Stimulated activated CD8-positive, alpha-beta memory T cell treated with anti-CD3 and anti-CD28 coated beads, Interleukin-15, amount 100 ng/mL, for 4 hours (primary cell): ENCODE measurements at regions not wholly inside any gene's neighbourhood (a gene's known extent, or its start where the extent isn't known, plus 50 kb on each side); places are given as distances from the start of the nearest gene placed in this dataset.

Source experiments
- DNase-seq, 2 donors: peaks; one replicate each; pipeline ENCODE4 v3.0.0-alpha.2; 2020; ENCODE audit warnings: low read depth in 2 of 2

GRCh38 chr13:80132741-80133601, 208.0 kb downstream of the SPRY2 start:
- DNase-seq: no peak

DNA sequence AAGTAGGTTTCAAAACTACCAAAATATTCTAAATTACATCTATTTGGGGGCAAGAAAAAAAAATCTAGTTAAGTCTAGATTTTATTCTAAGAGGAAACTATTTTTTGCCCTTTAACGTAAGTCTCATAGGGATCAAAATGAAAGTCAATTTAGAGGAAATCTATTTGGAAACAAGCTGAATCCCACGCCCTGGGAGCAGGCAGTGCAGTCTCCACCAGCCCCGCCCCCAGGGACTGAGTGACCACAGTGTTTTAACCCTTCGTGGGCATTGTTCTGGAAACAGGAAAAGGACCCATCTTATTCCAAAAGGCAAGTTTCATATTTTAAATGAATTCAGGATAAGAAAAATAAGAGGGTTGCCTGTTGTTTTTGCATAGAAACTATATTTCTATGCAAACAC, 209.7 kb downstream of the SPRY2 start:
- no peak for DNase-seq

- no peak for DNase-seq
Measured at GRCh38 chr13:80126389-80127068, 214.4 kb downstream of the SPRY2 start.

- no peak for DNase-seq
Measured at GRCh38 chr13:80123945-80124344, 217.0 kb downstream of the SPRY2 start.

- DNase-seq: no peak
Measured at GRCh38 chr13:80121038-80121437, 219.9 kb downstream of the SPRY2 start.

DNA sequence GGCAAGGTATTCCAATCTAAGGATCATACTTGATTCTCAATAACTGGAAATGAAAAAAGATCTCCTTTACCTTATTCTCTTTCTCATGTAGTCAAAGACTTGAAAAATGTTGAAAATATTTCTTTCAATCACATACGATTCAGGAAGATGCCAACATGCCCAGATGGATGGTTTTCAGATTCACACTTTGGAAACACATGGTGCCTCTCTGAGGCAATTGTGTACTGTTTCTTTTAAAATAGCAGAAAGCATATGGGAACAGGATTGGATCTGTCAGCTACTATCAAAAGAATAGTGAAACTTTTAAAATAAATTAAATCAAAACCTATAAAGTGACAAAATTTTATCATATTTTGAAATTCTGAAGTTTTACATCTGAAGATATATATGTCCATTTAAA, 222.4 kb downstream of the SPRY2 start:
- DNase-seq: no peak

DNA sequence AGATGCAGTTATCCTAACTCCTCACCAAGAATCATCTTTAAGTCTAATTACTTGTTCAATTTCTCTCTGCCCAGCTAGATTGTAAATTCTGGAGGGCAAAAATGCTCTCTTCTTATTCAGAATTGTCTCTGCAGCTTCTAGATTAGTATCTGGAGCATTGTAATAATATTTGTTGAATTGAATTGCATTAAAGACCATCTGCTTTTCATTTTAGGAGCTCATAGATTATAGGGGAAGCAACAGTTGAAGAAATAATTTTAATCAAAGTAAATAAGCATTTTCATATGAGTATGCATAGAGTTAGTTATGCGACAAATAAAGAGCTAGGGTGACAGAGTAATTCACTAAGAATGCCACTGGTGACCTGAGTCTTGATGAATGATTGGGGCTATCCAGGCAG, 222.8 kb downstream of the SPRY2 start:
- no peak for DNase-seq

GRCh38 chr13:80117515-80117914, 223.4 kb downstream of the SPRY2 start:
- no peak for DNase-seq

DNA sequence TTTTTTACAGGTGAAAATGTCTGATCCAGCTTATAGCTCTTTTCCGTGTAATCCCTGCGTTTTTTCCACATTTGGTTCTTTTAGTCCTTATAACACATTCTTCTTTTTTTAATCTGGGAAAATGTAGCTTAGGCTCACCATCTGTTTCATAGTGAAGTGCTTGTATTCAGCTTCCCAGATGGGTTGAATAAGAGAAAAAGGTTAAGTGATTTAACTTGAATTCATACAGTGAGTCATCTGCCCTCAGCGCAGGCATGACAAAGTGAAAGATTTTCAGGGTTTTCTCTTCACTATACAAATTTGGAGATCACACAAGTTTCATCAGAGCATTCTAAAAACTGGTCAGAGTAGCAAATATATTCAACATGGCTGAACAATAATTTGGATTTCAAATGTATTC, 224.8 kb downstream of the SPRY2 start:
- no peak for DNase-seq

DNA sequence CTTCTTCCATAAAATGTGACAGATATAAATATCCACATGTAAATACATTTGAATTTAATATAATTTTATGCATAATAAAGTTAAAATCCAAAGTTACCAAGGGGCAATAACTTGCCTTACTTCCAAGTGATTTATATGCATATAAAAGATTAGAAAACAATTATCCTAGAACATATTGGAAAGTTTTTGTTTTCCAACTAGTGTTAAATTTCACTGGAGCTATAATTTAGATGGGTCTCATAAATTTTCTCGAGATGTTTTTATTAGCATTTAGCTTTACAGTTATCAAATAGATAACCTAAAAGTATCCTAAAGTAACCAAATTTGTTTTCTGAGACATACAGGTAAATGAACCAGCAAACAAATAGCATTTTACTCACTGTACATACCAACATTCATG, 225.3 kb downstream of the SPRY2 start:
- no peak for DNase-seq

GRCh38 chr13:80113714-80114454, 227.0 kb downstream of the SPRY2 start:
- no peak for DNase-seq

DNA sequence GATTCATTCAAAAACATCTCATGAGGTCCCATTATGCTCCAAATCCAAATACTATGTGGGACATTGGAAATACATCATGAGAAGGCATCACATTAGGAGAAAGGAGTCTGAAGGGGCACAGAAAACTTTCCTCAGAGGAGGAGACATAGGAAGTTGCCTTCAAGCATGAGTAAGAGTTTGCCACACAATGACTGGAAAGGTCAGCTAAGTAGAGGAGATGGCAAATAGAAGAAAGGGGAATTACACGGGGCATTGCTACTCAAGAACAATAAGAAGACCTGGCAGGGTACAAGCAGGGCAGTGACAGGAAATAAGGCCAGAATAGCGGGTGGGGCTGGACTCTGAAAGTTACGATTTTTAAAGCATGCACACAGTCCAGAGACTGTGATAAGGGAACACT, 231.6 kb downstream of the SPRY2 start:
- no peak for DNase-seq

DNA sequence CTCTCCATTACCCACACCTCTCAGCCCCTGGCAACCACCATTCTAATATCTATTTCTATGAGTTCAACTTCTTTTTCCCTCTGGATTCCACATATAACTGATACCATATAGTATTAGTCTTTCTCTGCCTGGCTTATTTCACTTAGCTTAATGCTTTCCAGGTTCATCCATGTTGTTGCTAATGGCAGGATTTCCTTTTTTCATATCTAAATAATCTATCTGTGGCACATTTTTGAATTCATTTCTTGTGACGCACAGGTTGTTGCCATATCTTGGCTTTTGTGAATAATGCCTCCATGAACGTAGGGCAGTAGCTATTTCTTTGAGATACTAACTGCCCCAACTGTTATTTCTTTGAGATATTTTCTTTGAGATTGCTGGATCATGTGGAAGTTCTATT, 235.6 kb downstream of the SPRY2 start:
- no peak for DNase-seq

DNA sequence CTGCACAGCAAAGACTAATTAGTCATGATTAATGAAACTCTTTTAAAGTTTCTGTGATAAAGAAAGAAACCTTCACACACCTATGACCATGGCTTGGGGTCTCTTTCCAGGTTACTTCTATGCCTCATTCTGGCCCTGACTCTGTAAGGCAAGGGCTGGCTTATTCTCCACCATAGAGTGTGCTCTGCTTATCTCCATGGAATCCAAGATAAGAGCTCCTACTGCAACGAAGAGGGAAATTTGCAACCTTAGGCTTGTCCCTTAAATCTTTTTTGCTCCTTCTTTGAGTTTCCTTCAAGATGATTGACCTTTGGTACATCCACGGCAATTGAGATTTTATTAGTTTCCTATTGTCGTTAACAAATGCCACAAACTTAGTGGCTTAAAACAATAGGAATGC, 239.9 kb downstream of the SPRY2 start:
- DNase-seq: no peak

- DNase-seq: no peak
Measured at GRCh38 chr13:80100636-80101035, 240.3 kb downstream of the SPRY2 start.

DNA sequence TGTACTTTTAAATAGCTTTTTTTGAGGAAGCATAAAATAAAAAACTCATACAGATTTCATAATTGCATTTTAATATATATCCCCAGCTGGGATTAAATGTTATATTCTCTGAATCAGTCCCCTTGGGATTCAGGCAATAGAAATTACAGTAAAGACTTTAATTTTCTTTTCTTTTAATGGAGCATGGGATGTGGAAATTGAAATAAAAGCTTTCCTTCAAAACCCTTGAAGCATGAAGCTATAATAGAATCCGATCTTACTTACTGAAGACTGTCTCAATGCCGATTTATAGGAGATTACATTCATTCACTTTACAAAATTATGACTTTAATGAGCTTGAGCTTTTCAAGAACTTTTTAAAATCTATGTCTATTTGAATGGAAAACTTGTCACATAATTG, 243.4 kb downstream of the SPRY2 start:
- no peak for DNase-seq

GRCh38 chr13:80096383-80096782, 244.5 kb downstream of the SPRY2 start:
- DNase-seq: no peak

- no peak for DNase-seq
Measured at GRCh38 chr13:80094526-80094925, 246.4 kb downstream of the SPRY2 start.

- no peak for DNase-seq
Measured at GRCh38 chr13:80093888-80094287, 247.0 kb downstream of the SPRY2 start.

DNA sequence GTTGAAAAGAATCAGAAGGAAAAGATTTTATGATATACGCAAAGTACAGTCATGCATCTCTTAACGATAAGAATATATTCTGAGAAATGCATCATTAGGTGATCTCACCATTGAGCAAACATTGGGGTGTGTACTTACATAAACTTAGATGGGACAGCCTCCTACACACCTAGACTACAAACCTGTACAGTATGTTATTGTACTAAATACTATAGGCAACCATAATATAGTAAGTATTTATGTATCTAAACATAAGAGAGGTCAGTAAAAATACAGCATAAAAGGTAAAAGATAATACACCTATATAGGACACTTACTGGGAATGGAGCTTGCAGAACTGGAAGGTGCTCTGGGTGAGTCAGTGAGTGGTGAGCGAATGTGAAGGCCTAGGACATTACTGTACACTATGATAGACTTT, 254.6 kb downstream of the SPRY2 start:
- DNase-seq: no peak

- no peak for DNase-seq
Measured at GRCh38 chr13:80083853-80084676, 256.9 kb downstream of the SPRY2 start.
